ENCODE measurements at regions not wholly inside any gene's neighbourhood (a gene's known extent, or its start where the extent isn't known, plus 50 kb on each side); places are given as distances from the start of the nearest gene placed in this dataset.
"Not testable (repeated sequence)": the region's sequence is repeated elsewhere in the genome, so short reads cannot be mapped to it uniquely, and the experiment has no call there.

GRCh38 chr7:36062154-36062815 lies 90.8 kb upstream of the EEPD1 start:
- Histone ChIP-seq H3K9me3 (no peaks in the 10 kb centered on the region), H3K4me3 (no peak overlapping the region), H3K36me3 (no peaks in the 10 kb centered on the region), H3K27me3 (no peaks in the 10 kb centered on the region), H3K27ac (peak overlapping the region in 2 of 4 donors; percentile 27 to 39), H3K4me1 (no peaks in the 10 kb centered on the region)
- TF ChIP-seq, protein P1, sequence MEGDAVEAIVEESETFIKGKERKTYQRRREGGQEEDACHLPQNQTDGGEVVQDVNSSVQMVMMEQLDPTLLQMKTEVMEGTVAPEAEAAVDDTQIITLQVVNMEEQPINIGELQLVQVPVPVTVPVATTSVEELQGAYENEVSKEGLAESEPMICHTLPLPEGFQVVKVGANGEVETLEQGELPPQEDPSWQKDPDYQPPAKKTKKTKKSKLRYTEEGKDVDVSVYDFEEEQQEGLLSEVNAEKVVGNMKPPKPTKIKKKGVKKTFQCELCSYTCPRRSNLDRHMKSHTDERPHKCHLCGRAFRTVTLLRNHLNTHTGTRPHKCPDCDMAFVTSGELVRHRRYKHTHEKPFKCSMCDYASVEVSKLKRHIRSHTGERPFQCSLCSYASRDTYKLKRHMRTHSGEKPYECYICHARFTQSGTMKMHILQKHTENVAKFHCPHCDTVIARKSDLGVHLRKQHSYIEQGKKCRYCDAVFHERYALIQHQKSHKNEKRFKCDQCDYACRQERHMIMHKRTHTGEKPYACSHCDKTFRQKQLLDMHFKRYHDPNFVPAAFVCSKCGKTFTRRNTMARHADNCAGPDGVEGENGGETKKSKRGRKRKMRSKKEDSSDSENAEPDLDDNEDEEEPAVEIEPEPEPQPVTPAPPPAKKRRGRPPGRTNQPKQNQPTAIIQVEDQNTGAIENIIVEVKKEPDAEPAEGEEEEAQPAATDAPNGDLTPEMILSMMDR (IDR thresholded peaks at IDR 0.05) = no peak
- TF ChIP-seq POLR2A (IDR thresholded peaks at IDR 0.05) = no peak
- no peak for DNase-seq

DNA sequence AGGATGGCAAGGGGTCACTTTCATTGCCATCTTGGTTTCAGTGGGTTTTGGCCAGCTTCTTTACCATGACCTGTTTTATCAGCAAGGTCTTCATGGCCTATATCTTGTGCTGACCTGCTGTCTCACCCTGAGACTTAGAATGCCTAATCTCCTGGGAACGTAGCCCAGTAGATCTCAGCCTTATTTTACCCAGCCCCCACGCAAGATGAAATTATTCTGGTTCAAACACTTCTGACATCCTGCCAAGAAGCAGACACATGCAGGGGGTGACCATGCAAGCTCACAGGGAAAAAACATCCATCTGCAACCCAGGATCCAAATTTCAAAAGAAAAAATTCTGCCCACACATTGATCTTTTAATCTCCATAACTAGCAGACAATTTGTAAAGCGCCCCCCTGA lies 88.4 kb upstream of the EEPD1 start:
- no peak for DNase-seq

GRCh38 chr7:36065563-36066342 lies 87.3 kb upstream of the EEPD1 start:
- not testable (repeated sequence) for DNase-seq, H3K27me3 ChIP-seq, H3K4me1 ChIP-seq, H3K4me3 ChIP-seq, H3K27ac ChIP-seq, H3K9me3 ChIP-seq, H3K36me3 ChIP-seq

More for the DNA sequence above, 88.4 kb upstream of the EEPD1 start:
- no peaks in the 10 kb centered on the region for H3K27me3 ChIP-seq
- no peak overlapping the region for H3K27ac ChIP-seq
- TF ChIP-seq, protein P1 (IDR thresholded peaks at IDR 0.05) = no peak
- no peak for TF ChIP-seq POLR2A (IDR thresholded peaks at IDR 0.05)
- no peaks in the 10 kb centered on the region for H3K9me3 ChIP-seq
- no peak overlapping the region for H3K4me3 ChIP-seq
- no peaks in the 10 kb centered on the region for H3K36me3 ChIP-seq
- H3K4me1 ChIP-seq = no peaks in the 10 kb centered on the region

- Histone ChIP-seq H3K36me3 (no peaks in the 10 kb centered on the region), H3K4me1 (no peaks in the 10 kb centered on the region), H3K4me3 (no peak overlapping the region), H3K9me3 (no peaks in the 10 kb centered on the region), H3K27ac (no peak overlapping the region), H3K27me3 (no peaks in the 10 kb centered on the region)
- TF ChIP-seq, protein P1 (IDR thresholded peaks at IDR 0.05) = no peak
- no peak for TF ChIP-seq POLR2A (IDR thresholded peaks at IDR 0.05)
- no peak for DNase-seq
These were observed 86.8 kb upstream of the EEPD1 start for GRCh38 chr7:36066343-36066664.

GRCh38 chr7:36070230-36070629 lies 82.8 kb upstream of the EEPD1 start:
- no peak for DNase-seq
- H3K4me3 ChIP-seq = no peak overlapping the region
- no peaks in the 10 kb centered on the region for H3K9me3 ChIP-seq
- no peak overlapping the region for H3K27ac ChIP-seq
- H3K27me3 ChIP-seq = no peaks in the 10 kb centered on the region
- no peaks in the 10 kb centered on the region for H3K36me3 ChIP-seq
- no peaks in the 10 kb centered on the region for H3K4me1 ChIP-seq
- TF ChIP-seq POLR2A (IDR thresholded peaks at IDR 0.05) = no peak
- TF ChIP-seq, protein P1 (IDR thresholded peaks at IDR 0.05) = no peak

DNA sequence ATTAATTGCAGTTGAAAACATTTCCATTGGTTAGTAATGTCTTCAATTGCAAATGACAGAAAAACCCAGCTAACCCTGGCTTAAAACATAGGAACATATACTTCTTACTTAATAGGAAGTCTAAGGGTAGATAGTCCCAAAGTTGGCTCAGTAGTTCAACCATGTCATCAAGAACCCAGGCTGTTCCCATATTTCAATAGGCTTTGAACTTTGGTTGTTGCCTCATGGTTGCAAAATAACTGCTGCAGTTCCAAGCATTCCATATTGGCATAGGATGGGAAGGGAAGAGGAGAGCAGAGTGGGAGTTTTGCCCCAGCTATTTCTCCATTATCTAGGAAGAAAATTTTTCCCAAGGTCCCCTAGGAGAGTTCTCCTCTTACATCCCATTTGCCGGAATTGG lies 81.4 kb upstream of the EEPD1 start:
- no peak overlapping the region for H3K27ac ChIP-seq
- H3K27me3 ChIP-seq = no peaks in the 10 kb centered on the region
- no peaks in the 10 kb centered on the region for H3K9me3 ChIP-seq
- H3K36me3 ChIP-seq = no peaks in the 10 kb centered on the region
- TF ChIP-seq, protein P1 (IDR thresholded peaks at IDR 0.05) = no peak
- no peak for TF ChIP-seq POLR2A (IDR thresholded peaks at IDR 0.05)
- DNase-seq = no peak
- H3K4me1 ChIP-seq = no peaks in the 10 kb centered on the region
- H3K4me3 ChIP-seq = no peak overlapping the region

Data from Peyer's patch (tissue), 4 donors.